ENCODE measurements at regions not wholly inside any gene's neighbourhood (a gene's known extent, or its start where the extent isn't known, plus 50 kb on each side); places are given as distances from the start of the nearest gene placed in this dataset.
"Not testable (repeated sequence)": the region's sequence is repeated elsewhere in the genome, so short reads cannot be mapped to it uniquely, and the experiment has no call there.

GRCh38 chr7:17396692-17397091 is 98.2 kb downstream of the AHR start:
- no peak for DNase-seq (ENCODE audit: low spot score)

GRCh38 chr7:17401791-17402627 is 103.6 kb downstream of the AHR start:
- DNase-seq (ENCODE audit: low spot score), result no peak

GRCh38 chr7:17402628-17403278 is 104.3 kb downstream of the AHR start:
- no peak for DNase-seq (ENCODE audit: low spot score)

DNA sequence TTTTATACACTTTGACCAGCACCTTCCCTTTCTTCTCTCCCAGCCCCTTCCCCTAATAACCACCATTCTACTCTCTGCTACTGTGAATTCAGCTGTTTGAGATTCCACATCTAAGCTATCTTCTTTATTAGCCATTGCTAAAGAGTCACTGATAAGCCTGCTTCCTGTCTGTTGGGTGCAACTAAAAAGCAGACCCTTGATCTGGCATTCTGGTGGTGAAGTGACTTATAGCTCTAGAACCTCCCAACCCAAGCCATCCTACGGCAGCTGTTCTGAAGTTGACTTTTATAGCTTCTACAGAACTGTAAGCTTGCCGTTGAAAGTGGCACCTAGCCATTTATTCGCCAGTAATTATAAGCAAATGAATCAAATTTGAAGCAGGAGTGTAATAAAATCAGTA is 105.6 kb downstream of the AHR start:
- DNase-seq (ENCODE audit: low spot score), result no peak

DNA sequence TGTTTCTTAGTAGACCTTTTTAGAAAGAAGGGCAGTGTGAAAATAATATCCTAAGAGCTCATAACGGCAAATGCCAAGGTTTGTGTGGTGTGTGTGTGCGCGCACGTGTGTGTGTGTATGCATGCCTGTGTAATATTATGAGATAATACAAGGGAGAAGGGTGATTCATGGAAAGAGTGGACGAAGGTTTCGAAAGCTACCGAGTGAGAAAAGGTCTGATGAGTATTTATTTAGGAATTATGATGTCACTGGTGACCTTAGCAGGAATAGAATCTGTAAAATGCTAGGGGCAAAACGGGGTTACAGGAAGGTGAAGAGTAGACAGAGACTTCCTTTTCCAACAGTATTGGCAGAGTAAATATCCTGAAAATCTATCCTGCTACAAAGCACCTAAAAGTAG is 107.3 kb downstream of the AHR start:
- no peak for DNase-seq (ENCODE audit: low spot score)

DNA sequence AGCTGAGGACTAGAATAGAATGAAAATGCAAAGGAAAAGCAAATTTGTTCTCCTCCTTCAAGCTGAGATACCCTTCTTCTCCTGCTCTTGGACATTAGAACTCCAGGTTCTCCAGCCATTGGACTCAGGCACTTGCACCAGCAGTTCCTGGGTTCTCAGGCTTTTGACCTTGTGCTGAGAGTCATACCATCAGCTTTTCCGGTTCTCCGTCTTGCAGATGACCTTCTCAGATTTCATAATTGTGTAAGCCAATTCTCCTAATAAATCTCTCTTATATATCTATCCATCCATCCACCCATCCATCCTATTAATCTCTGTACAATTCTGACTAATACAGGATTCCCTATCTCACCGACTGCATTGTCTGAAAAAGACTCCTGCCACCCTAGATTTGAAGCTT is 108.3 kb downstream of the AHR start:
- peak; percentile 4 for DNase-seq (ENCODE audit: low spot score)

- DNase-seq (ENCODE audit: low spot score), result no peak
These were observed 108.8 kb downstream of the AHR start for GRCh38 chr7:17407229-17407628.

GRCh38 chr7:17408245-17408903 is 109.9 kb downstream of the AHR start:
- DNase-seq (ENCODE audit: low spot score), result no peak

- no peak for DNase-seq (ENCODE audit: low spot score)
These were observed 110.4 kb downstream of the AHR start for GRCh38 chr7:17408904-17409290.

DNA sequence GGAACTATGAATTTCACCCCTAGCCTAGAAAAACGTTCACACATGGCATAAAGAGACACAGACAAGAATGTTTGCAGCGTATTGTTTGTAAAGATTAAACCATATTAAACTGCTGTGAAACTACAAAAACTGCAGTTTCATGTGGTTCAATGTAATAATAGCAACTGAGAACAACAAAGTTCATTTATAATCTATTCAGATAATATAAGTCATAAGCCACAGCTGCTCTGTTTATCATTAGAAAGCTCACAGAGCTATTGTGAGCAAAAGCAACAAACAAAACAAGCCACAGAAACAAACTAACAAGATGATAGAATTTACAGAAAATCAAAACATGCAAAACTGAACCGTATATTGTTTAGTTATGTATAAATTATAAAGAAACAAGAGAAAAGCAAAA is 113.5 kb downstream of the AHR start:
- DNase-seq (ENCODE audit: low spot score), result no peak

DNA sequence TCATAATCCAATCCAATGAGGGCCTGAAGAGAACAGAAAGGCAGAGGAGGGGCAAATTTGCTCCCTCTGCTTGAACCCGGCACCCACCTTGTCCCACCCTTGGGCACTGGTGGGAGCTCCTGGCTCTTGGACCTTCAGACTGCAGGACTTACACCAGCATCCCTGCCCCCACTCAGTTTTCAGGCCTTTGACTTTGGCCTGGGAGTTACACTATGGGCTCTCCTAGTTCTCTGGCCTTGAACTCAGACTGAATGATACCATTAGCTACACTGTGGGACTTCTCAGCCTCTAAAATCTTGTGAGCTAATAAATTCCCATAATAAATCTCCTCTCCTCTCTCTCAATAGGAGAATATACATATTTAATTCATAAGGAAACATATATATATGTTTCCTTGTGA is 114.4 kb downstream of the AHR start:
- DNase-seq (ENCODE audit: low spot score), result no peak

GRCh38 chr7:17415955-17416354 is 117.5 kb downstream of the AHR start:
- DNase-seq (ENCODE audit: low spot score), result no peak

DNA sequence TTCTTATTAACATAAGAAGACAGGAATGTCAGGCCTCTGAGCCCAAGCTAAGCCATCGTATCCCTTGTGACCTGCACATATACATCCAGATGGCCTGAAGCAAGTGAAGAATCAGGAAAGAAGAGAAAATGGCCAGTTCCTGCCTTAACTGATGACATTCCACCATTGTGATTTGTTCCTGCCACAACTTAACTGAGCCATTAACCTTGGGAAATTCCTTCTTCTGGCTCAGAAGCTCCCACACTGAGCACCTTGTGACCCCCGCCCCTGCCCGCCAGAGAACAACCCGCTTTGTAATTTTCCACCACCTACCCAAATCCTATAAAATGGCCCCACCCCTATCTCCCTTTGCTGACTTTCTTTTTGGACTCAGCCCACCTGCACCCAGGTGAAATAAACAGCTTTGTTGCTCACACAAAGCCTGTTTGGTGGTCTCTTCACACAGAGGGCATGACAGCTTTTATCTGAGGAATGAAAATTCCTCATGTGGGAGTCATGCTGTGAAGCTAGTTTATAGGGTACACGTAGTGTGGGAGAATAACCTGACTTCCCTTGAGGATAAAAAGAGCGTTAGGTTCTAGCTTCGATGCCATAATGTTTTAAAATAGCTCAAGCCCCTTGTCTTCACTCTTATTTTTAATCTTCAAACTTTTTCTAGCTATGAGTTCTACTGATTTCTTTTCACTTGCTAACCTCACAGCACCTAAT is 122.0 kb downstream of the AHR start:
- DNase-seq (ENCODE audit: low spot score), result not testable (repeated sequence)

DNA sequence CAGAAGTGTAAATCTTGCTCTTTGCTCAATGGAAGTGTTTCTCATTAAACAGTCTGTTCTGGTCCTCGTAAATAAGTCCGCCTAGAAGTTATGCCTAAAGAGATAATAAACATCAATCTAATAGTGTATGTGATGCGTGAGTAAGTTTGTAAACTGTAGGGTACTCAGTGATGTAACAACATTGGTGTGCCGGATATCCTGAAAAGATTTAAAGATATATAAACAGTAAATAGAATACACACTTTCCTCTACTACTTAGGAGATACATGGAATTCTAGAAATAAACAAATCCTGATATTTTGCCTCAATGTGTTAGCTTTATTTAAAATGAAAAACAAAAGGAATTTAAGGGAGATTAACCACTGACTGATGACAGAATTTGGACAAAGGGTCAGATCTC is 123.5 kb downstream of the AHR start:
- no peak for DNase-seq (ENCODE audit: low spot score)

DNA sequence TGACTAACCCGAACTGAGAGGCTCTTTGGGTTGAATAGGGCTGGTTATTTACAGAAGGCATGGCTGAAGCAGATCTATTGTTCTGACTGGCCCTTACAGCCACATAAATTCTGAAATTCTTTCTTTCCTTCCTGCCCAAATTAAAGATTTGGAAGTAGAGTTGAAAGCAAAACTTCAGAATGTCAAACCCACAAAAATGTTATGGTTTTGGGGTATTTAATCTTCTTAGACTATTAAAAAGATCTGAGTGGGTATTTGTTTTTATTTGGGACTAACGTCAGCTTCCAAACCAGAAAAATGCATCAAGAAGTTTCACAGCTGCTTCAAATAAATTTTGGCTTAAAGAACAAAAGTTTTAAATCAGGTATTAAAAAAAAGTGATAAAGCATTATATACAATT is 124.5 kb downstream of the AHR start:
- DNase-seq (ENCODE audit: low spot score), result no peak

DNA sequence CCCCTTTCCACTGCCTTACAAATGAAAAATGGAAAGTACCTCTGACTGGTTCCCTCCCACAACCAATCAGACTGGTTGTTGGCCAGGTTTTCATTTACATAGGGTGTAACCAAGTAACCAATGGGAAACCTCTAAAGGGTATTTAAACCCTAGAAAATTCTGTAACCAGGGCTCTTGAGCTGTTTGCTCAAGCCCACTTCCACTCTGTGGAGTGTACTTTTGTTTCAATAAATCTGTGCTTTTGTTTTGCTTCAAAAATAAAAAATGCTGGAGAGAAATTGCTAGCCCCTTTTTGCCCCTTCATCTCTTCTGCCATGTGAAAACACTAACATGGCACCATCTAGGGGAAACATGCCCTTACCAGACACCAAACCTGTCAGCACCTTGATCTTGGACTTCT is 129.5 kb downstream of the AHR start:
- DNase-seq (ENCODE audit: low spot score), result no peak

- no peak for DNase-seq (ENCODE audit: low spot score)
These were observed 131.1 kb downstream of the AHR start for GRCh38 chr7:17429579-17429978.

DNA sequence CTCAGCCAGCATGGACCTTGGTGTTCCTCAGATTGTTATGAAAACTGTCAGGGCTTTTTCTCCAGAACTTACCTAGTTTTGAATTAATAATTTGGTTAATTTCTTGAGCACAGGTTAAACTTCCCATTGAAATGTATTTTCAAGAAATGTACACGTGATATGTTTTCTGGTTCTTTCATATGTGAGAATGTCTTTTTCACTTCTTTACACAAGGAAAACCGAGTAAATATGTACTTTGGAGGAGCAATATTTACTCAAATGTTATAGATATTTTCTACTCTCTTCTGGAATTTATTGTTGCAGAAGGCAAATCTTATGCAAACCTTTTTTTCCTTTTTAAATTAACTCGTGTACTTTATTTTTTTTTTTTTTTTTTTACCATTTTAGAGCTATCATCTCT is 134.3 kb downstream of the AHR start:
- DNase-seq (ENCODE audit: low spot score), result no peak

DNA sequence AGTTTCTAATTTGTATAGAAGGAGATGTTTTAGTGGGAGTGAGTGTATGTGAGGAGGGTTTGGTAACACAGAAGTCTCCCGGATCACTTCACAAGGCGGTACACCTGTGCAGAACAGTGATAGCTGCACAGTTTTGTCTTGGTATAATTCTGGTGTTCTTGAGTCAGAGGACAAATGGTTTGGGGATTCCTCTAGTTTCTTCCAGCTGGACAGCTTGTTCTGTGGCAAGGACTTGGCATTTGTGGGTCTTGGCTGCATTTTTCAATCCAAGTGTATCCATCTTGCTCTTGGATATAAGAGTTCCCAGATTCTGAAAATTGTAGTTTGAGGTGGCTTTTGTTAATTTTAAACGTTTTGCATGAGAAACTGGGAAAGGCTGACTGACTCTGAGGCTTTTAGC is 135.7 kb downstream of the AHR start:
- no peak for DNase-seq (ENCODE audit: low spot score)

- DNase-seq (ENCODE audit: low spot score), result no peak
These were observed 136.6 kb downstream of the AHR start for GRCh38 chr7:17434841-17435692.

DNA sequence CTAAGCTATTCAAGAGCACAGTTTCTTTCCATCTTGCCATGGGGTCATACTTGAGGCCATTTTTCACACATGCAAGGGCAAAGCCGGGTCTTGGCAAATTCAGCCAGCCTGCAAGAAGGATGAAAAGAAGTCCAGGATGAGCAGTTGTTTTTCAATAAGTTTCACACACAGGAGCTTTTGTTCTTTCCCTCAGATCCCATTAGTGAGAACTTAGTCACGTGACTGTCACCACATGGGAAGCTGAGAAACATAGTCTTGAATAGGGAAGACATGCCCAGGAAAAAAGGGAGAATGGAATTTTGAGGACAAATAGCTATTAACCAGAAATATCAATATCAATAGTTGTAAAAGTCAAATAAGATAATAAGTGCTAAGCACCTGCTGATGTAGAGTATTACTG is 137.7 kb downstream of the AHR start:
- no peak for DNase-seq (ENCODE audit: low spot score)

DNA sequence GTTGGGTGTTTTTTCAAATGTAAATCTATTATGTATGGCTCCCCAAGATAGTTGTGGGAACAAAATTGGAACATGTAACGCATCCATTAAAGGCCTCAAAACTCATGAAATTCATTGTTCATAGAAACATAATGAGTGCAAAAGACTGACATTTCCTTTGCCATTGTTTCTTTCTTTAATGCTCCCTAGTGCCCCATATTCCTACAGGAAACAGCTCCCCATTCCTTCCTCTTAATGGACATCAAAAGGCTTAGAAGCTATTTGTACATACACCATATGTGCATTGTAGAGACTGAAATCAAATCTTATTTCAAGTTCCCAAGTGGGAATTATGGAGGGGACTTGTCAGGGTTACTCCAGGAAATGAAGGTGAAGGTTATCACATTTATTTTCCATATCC is 139.1 kb downstream of the AHR start:
- DNase-seq (ENCODE audit: low spot score), result no peak

Measured in putamen (tissue), 1 donor.